HG03439 (cell line): ENCODE measurements at regions not wholly inside any gene's neighbourhood (a gene's known extent, or its start where the extent isn't known, plus 50 kb on each side); places are given as distances from the start of the nearest gene placed in this dataset.
"Not testable (repeated sequence)": the region's sequence is repeated elsewhere in the genome, so short reads cannot be mapped to it uniquely, and the experiment has no call there.

Experiments used
- ATAC-seq: cut with Tn5 transposase; IDR thresholded peaks from one replicate; pipeline ENCODE4 v1.9.1; 2021; ENCODE audit warnings: mild to moderate bottlenecking, moderate library complexity; ENCODE audit not compliant: unreplicated experiment

GRCh38 chr20:40889266-40889665 is 139.4 kb upstream of the TOP1 start:
- not testable (repeated sequence) for ATAC-seq

DNA sequence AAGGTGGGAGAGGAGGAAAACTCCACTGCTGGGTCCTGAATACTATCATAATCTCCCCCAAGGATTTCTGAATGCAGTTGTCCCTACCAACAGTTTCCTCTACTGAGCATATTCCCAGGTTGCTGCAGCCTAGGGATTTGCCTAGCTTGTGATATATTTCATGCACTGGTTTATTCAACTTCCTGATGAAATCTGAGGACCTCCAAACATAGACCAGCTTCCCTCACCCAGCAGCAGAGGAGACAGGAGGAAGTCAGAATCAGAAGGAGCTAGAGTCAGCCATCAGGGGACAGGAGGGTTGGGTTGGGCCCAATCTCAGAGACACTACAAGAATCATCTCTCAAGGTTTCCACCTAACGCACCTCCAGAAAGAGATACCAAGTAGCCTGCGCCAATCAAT is 138.4 kb upstream of the TOP1 start:
- ATAC-seq: no peak

DNA sequence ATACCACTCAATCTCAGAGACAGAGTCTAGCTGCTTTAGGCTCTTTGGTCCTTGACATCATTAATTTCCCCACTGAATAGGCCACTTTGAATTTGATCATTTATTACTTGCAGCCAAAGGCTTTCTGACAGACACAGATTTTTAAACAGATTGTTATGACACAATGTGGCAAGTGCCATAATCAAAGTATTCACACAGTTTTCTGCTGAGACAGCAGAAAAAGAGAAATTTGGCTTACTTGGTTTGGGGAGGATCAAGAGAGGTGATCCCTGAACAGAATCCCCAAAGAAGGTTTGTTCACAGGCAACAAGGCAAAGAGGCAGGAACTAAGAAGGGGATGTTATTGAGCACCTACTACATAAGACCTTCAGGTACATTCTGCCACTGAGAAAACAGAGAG is 138.0 kb upstream of the TOP1 start:
- ATAC-seq: no peak

DNA sequence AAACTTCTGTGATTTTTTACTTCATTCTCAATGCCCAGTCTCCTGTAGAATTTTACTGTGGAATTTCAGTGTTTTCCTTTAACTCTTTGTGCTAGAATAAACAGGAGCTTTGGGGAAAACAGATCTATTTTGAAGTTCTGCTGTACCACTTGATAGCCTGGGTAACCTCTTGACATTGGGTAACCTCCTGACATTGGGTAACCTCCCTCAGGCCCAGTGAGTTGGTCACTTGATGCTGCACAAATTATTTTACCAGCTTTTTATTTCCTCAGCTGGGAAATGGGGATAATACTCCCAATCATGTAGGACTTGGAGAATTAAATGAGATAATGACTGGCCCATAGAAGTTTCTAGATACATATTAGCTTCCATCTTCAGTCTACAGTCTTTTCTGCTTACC is 137.3 kb upstream of the TOP1 start:
- ATAC-seq: no peak

DNA sequence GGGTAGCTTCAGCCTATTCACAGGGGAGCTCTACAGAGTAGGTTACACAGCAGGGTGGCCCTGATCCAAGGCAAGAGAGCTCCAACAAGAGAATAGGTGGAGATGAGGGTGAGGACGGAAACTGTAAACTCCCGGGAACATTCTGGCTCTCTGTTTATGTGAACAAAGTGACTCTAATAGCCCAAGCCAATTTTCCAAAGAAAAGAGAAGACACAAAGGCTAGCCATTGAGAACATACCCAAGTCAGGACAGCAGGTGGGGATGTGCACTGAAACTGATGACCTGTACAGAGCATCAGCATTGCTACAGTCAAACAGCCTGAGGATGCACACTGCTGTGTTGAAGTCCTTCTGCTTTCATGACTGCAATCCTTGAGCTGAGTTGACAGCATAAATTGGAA is 136.0 kb upstream of the TOP1 start:
- no peak for ATAC-seq

DNA sequence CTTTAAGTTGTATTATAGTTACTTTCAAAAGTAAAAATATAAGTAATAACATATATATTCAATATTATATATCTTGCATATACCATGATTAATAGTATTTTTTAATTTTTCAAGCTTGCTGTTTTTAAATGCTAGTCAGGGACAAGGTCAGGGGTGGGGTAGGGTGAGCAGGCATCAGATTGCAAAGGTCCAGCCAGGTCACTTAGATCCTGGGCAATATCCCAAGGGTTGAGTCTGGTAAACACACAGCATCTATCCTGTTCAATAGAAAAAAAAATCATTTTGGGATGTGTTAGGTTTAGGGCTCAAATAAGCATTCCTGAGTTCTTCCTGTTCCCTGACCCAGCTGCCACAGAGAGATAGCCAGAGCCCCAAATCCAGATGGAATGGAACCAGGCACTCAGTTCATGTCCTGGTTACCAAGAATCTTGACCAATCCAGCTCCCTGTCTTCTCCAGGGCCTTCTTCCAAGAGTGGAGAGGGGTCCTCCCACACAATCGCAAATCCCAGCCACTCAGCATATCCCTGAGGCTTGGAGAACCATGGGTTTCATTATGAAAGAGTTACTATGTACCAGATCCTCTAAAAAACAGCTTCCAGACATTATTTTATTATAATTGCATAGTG is 134.9 kb upstream of the TOP1 start:
- ATAC-seq: no peak

- ATAC-seq: no peak
These were observed 134.4 kb upstream of the TOP1 start for GRCh38 chr20:40894237-40894630.

GRCh38 chr20:40895182-40895581 is 133.4 kb upstream of the TOP1 start:
- no peak for ATAC-seq

GRCh38 chr20:40896814-40897700 is 131.6 kb upstream of the TOP1 start:
- ATAC-seq: no peak

- ATAC-seq: no peak
These were observed 129.3 kb upstream of the TOP1 start for GRCh38 chr20:40899344-40899743.

- ATAC-seq: no peak
These were observed 127.9 kb upstream of the TOP1 start for GRCh38 chr20:40900666-40901215.

DNA sequence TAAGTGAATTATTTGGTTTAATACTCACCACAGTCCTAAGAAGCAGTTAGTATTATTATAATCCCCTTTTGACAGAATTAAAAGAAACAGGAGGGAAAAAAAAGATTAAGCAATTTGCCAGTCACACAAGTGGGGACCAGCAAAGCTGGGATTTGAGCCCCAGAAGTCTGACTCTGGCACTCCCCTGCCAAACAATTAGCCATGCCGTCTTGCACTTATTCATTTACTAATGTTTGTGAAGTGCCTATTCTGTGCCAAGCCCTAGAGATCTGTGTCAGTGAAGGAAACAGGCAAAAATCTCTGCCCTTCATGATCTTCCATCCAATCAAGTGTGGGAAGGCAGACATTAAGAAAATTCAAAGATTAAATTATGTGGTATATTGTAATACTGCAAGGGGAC is 126.0 kb upstream of the TOP1 start:
- ATAC-seq: no peak

- ATAC-seq: no peak
These were observed 120.3 kb upstream of the TOP1 start for GRCh38 chr20:40908309-40908708.

- ATAC-seq: not testable (repeated sequence)
These were observed 119.1 kb upstream of the TOP1 start for GRCh38 chr20:40909489-40909888.

DNA sequence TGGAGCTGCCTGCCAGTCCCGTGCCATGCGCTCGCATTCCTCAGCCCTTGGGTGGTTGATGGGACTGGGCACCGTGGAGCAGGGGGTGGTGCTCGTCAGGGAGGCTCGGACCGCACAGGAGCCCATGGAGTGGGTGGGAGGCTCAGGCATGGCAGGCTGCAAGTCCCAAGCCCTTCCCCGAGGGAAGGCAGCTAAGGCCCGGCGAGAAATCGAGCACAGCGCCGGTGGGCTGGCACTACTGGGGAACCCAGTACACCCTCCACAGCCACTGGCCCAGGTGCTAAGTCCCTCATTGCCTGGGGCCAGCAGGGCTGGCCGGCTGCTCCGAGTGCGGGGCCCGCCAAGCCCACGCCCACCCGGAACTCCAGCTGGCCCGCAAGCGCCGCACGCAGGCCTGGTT is 118.2 kb upstream of the TOP1 start:
- not testable (repeated sequence) for ATAC-seq

DNA sequence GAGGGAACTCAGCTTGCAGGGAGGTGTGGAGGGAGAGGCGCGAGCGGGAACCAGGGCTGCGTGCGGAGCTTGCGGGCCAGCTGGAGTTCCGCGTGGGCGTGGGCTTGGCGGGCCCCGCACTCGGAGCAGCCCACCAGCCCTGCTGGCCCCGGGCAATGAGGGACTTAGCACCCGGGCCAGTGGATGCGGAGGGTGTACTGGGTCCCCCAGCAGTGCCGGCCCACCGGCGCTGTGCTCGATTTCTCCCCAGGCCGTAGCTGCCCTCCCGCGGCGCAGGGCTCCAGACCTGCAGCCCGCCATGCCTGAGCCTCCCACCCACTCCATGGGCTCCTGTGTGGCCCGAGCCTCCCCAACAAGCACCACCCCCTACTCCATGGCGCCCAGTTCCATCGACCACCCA is 117.5 kb upstream of the TOP1 start:
- not testable (repeated sequence) for ATAC-seq

- no peak for ATAC-seq
These were observed 115.1 kb upstream of the TOP1 start for GRCh38 chr20:40913224-40914185.

DNA sequence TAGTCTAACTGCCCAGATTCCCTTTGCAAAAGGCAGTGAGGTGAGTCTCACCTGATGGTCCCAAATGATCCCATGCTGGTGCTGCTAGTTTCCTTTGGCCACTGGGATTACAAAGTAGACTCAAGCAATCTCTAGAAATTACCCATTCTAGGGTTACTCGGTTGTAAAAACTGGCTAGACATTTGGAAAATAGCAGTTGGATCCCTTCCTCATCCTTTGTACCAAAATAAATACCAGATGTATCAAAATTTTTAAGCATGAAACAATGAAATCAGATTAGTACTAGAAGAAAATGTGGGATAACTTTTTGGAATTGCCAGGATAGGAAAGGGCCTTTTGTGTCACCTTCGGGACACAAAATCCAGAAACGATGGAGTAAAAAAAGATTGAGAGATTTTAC is 112.9 kb upstream of the TOP1 start:
- no peak for ATAC-seq

GRCh38 chr20:40916276-40916675 is 112.3 kb upstream of the TOP1 start:
- ATAC-seq: no peak

DNA sequence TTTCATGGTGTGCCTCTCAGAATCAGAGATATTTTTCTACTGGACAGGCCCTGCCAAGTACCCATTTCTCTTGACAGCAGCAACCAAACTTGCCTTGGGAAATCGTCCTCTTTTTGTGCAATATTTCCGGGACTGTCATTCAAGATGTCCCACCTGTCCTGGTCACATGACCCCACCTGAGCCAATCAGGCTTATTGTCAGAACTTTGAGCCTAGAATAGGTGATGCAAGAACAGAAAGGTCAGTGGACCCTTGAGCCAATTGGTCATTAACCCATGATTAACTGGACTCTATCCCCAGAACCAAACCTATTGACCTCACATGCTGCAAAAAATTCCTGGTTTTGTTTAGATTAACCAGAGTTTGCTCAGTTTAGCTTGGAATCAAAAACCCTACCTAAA is 108.3 kb upstream of the TOP1 start:
- no peak for ATAC-seq

- ATAC-seq: no peak
These were observed 105.8 kb upstream of the TOP1 start for GRCh38 chr20:40922865-40923264.
